RKO (cell line): ENCODE measurements at regions not wholly inside any gene's neighbourhood (a gene's known extent, or its start where the extent isn't known, plus 50 kb on each side); places are given as distances from the start of the nearest gene placed in this dataset.
"Not testable (repeated sequence)": the region's sequence is repeated elsewhere in the genome, so short reads cannot be mapped to it uniquely, and the experiment has no call there.

Experiments used
- DNase-seq: peaks from one replicate; pipeline ENCODE4 v3.0.0-alpha.2; 2016; ENCODE audit warnings: low spot score

DNA sequence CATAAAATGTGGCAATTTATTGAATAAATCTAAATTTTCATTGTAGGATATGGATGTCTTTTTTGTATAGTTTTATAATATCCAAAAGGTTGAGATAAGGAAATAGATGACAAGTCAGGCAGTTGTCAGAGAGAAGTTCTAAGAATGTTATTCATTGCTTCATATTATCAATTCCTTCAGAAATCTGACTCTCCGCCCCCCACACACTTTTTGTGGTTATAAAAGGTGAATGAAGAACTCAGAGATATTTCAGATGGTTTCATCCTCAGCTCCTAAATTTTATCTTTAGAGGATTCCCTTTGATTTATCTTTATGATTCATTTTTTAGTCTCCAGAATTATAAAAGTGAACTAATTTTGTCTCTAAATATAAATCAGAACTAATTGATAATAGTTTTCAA, 136.1 kb upstream of the NOX3 start:
- no peak for DNase-seq

DNA sequence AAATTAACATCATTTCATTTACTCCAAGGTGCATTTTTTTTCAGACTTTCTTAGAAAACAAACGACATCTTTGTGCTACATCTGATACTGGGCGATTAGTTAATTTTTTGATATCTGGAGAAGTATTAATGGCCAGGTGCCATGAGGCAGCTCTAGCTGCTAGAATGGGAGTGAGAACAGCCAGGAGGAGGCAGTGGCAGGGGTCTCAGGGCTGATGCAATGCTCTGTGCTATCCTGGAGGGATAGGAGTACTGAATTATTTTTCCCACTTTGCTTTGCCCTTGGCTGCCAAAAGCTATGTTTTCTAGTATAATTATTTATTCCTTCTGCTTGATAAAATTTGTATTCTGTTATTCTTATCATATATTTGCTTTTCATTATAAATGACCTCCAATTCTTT, 133.6 kb upstream of the NOX3 start:
- DNase-seq, result no peak

DNA sequence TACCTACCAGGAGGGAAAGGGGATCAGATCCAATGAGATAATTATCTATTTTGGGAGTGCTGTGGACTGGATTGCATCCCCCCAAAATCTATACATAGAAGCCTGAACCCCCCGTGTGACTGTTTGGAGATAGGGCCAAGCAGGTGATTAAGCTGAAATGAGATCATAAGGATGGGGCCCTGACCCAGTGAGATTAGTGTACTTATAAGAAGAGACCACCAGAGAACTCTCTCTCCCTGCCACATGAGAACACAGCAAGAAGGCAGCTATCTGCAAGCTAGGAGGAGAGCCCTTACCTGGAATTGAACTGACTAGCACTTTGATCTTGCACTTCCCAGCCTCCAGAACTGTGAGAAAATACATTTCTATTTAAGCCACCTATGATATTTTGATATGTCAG, 132.2 kb upstream of the NOX3 start:
- no peak for DNase-seq

DNA sequence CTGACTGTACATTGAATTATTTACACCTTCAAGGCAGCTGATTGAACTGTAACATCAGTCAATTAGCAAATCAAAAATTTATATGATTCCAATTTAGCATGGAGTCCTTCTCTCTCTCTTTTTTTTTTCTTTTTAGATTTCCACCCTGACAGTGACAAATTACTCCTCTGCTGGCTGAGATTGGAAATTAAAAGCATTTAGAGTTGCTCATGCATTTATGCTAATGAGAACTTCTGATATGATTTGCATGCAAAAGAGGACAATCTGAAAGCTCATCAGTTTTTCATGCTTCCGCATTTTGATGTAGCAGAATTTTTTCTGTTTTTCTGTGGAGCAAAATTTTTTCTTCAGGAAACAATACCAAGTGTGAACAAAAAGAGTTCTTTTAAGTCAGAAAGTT, 130.5 kb upstream of the NOX3 start:
- DNase-seq, result no peak

DNA sequence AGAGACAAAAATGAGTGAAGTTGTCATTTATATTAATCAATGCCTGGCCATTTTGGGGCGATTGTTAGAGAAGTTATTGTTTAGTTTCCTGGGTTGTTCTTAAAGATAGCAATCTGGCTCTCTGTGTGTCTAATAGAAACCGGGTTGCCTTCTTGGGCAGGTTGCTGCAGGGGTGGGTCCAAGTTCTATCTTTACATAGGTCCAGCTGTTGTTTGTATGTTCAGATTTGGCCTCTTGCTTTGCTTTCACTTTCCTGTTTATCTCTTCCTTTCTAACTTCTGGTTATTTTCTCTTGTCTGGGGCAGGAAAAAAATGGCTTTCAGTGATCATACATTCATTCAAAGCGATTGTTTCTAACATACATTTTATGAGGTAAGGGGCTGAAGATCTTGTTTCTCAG, 128.4 kb upstream of the NOX3 start:
- DNase-seq, result no peak

DNA sequence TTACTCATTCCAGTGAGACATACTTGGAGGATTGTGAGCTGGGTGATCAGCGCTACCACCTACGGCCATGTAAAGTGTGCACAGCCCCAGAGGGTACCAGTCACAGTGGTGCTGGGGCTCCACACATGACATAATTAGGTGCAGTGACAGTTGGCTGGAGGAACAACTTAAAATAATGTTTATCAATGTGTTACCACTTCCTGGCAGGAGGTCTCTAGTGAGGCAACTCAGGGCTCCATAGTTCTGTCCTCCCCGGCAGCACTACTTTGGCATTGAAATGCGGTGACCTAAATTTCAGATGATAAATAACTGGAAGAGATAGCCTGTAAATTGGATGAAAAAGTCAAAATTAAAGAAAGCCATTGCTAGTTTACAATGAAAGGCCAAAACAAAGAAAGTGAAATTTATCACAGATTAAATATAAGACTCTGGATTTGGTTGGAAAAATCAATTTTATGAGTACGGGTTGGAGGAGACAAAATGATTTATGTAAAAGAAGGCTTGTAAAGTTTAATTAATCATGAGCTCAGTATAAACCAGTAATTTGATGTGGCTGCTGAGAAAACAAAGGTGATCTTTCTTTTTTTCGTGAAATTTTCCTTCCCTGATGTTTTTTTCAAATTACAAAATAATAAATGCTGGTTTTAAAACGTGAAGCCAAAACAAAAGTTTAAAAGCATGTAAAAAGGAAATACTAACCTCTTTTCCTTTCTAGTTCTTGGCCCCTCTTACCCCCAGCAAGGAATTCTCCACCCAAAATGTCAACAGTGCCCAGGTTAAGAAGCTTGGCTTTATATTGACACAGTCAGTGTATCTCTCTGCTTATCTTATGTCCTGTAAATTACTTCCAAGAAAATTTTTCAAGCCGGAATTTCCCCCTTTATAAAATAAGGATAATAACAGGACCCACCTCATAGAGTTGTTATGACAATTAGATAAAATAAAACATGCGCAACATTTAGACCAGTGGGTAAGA, 126.7 kb upstream of the NOX3 start:
- DNase-seq, result no peak

DNA sequence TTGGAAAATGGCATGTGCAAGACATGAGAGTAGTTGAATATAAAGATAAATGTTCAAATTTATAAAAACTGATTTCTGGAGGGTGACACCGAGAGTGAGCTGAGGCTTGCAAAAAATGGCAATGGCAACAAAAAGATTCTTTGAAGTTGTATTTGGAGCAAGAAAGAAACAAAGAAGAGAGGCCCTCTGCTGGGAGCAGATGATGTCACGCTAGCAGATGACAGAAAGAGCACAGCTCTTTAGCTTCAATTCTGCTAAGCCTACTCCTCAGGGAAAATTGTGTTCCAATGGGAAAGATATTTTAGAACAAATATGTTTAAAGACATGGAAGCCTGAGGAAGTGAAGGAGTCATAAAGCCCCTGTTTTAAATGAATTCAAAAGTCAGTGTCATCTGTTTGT, 125.3 kb upstream of the NOX3 start:
- no peak for DNase-seq

DNA sequence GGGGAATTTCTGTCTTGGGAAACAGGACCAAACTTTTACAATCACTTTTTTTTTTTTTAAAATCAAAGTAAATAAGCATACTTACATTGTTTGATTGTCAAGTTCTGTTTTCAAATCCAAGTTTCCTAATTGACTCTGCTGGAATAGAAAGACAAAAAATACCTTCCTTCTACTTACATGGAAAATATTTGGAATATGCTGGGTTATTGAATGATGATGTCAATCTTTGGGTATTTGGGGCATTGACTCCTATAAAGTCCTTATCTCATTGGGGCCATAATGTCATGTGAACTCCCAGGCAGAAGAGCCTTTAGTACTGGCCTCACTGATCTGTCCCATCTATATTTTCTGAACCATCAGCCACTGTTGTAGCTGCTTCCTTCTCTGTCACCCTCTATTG, 122.6 kb upstream of the NOX3 start:
- DNase-seq, result no peak

DNA sequence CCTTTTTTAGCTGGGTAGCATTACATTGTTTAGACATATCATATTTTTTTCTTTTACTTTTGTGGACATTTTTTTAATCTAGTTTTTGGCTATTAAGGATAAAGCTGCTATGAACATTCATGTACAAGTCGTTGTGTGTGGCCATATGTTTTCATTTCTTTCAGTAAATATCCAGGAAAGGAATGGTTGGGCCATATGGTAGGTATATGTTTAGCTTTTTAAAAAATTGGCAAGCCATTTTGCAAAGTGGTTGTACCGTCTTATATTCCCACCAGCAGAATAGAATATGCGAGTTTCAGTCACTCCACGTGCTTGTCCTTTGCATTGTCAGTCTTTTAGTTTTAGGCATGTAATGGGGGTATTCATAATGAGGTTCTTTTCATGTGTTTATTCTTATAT, 106.3 kb upstream of the NOX3 start:
- no peak for DNase-seq

DNA sequence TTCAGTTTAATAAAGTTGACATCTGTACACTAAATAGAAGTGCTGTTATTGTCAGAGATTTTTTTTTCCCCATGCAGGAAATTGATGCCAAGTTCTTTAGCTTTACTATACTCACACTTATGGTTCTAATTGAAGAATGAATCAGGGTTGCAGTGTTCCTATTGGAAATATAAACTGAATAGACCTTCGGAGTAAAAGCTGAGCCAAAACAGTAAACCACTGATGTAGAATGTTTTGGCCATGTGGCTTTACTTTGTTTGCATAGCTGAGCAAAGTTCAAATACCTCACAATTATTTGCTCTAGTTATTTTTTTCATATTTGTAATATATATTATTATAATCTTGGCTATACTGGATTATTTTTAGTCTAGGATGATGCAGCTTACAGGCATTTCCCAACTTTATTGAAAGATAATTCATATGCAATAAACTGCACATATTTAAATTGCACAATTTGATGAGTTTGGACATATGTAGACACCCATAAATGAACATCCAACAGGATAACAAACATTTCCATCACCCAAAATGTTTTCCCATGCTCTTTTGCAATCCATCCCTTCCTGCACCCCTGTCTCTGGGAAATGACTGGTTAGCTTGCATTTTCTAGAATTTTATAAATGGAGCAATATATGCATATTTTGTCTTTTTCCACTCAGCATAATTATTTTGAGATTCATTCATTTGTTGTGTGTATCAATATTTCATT, 105.8 kb upstream of the NOX3 start:
- DNase-seq, result no peak

DNA sequence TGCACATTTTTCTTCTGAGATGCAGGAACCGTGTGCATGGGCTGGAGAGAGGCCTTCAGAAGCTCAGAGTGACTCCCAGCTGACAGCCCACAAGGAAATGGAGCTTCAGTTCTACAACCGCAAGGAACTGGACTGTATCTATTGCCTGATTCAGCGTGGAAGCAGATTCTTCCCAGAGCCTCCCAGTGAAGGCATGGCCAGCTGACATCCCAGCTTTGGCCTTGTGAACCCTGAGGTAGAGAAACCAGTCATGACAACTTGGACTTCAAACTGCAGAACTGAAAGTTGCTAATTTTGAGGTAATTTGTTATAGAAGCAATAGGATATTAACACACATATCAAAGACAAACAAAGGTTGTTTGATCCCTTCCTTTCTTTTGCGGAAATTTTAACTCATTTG, 94.3 kb upstream of the NOX3 start:
- DNase-seq, result no peak

DNA sequence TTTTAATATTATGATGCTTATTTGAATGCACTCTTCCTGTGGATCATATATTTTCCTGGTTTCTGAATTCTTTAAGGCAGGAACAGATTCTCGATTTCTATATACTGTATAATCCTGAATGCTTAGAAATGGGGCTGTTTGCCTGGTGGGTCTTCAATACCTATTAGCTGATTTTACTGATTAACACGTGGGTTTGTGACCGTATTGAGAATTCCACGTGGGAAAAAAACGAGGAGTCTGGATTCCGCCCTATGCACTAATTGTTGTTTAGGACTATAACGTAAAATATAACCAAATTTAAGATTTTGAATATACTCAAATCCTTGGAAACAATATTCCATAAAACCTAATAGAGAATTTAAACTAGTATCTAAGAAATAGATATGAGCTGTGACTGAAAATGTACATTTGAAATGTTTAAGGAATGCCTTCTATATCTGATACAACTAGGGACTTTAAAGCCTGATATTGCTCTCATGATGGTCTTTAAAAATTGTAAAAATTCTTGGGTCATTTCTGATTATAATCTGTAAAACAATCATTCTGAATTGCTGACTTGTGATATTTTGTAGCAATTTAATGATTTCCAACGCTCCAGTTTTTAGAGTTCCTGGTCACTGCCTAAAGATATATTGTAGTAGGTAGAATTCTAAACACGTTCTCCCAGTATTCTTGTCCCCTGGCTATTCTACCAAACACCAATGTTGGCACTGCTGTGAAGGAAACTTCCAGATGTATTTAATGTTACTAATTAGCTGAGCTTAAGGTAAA, 93.6 kb upstream of the NOX3 start:
- no peak for DNase-seq

DNA sequence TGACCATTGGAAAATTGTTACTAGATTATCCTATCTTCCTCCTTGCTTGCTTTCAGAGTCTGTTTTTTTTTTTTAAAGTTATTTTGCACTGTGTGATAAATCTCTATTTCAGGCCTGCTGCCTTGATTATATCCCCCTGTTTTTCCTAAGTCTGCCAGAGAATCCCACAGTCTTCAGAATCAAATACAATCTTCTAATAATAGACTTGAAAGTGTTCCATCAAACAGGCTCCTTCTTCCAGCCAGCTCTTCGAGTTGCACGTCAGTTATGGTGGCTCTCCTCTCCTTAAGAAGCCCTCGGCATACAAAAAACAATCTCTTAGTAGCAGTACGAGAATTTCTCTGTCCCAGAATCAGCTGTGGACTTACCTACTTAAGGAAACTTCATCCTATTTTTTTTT, 92.9 kb upstream of the NOX3 start:
- DNase-seq, result no peak

DNA sequence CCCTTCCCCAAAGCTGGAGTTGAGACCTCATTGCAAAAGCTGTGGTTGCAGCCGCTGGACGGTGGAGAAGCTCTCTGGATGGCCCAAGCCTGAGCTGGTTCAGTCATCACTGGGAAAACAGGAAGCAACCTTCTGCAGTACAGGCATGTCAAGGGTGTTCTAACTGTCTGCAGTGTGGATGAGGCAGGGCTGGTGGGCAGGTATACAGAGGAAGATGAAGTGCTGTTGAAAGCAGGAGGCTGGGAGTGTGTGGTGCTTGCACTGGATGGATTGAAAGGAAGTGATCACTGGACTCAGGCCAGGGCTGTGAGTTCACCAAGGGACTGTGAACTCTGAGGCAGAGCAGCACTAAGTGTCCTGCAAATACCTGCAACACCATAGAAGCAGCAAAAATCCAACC, 89.0 kb upstream of the NOX3 start:
- DNase-seq, result no peak

DNA sequence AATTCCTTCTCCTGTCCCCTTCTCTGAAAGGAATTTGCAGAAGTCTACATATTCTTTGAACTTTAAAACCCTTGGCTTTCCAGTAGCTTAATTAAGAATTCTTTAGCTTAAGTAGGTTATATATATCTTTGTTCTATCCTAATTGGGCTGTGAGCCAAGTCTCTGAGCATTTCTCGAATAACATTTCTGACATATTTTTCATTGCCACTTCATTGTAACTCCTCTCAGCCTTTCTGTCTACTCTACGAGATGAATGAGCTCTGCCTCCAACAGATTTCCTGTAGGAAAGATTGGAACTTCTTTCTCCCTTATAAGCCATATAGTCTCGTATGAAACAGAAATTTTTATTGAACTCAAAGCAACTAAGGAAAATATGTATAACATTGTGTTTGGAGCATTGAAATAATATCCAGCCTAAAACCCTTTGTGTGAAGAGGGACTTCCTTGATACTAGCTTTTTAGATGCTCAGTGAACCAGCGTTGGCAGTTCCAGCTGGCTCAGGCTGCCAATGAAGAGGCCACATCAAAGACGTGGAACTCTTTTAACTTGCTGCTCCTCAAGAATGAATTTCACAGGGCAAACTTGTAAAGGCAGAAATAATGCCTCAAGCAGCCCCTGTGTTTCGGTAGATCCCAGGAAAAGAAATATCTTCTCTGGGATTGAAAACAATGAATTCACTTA, 87.7 kb upstream of the NOX3 start:
- no peak for DNase-seq

DNA sequence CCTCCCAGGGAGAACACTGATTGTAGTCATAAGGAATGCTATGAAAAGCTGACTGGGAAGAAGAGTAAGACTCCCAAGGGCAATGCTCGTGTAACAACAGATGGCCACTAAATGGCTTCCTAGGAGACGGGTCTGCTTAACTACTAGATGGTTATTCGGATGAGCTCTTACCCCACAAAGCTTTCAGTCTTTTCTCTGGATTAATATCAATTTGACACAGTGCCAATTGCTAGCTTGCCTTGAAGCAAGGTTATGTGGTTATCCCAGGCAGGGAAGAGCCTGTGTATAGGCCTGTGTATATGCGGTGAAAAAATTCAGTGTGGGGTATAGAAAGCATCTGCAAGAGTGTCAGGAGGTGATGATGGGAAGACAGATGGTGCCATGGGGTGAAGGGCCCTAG, 86.4 kb upstream of the NOX3 start:
- no peak for DNase-seq

DNA sequence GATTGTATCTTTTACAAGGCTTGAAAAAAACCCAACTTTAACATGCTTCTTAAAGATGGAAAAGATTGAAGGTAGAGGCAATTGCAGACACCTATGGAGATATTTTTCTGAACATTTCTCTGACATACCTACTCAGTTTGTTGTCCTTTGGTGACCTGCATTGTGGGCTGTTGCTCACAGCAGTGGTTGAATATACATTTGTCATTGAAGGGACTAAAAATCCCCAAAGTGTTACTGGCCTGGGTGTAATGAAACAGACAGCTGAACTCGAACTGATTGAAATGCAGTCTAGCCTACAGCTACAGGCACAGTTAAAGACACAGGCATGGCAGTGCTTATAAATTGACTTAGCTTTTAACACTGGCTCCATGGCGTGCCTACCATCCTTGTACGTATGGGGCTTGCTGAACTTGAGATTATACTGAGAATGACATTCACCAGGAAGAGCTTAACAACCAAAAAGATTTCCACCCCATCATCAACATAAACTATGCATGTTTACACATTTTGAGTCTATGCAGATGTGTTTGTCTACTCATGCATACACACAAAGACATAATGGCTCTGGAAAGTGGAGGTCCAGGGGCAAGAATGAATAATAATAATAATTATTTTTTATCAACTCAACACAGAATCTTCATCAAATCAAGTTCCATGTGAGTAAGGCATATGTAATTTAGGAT, 83.2 kb upstream of the NOX3 start:
- DNase-seq, result no peak

DNA sequence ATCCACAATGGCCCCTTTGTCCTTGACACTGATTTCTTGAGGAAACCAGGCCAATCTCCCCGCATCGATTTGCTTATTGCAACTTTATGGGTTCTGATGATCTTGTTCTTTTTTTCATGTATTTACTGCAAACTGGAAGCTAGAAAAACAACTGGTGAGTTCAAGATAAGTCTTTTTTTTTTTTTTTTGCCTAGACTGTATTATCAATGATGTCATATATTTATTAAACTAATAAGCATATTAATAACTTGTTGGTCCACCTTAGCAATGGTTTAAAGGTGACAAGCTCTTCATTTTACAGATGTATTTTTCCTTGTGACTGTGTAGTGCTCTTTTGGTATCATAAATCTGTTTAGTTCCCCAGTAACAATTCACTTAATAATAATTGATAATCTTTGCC, 79.0 kb upstream of the NOX3 start:
- no peak for DNase-seq

DNA sequence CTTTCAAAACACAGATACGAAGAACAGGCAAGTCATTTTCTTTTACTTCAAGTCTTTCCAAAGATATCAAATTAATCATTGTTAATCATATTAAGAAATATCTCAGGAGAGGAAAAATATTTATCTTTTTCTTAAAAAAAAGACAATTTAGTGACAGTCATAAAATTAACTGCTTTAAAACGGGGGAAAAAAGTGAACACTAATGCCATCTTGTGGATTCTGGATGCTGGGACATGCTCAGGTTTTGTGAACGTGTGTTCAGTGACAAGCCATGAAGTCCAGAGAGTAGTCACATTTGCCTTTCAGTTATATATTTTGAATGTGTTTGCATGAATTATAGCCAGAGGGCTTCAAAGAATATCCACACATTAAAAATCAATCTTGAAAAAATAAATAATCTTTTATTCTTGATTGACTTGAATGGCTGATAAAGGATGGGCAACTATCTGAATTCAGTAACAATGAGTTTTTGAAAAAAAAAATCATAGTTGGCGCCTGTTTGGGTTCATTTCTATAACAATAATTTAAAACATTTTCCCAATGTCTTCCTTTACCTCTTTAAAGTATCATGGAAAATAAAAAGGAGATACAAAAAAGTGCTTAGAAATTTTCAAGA, 74.7 kb upstream of the NOX3 start:
- peak; percentile 65 for DNase-seq

DNA sequence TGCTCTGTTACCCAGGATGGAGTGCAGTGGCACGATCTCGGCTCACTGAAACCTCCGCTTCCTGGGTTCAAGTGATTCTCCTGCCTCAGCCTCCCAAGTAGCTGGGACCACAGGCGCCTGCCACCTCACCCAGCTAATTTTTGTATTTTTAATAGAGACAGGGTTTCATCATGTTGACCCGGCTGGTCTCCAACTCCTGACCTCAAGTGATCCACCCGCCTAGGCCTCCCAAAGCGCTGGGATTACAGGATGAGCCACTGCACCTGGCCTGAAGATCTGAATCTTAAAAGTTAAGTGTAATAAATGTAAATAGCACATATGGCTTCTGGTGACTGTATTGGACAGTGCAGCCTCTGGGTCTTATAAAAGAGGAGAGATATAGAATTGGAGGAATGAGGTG, 74.2 kb upstream of the NOX3 start:
- not testable (repeated sequence) for DNase-seq

DNA sequence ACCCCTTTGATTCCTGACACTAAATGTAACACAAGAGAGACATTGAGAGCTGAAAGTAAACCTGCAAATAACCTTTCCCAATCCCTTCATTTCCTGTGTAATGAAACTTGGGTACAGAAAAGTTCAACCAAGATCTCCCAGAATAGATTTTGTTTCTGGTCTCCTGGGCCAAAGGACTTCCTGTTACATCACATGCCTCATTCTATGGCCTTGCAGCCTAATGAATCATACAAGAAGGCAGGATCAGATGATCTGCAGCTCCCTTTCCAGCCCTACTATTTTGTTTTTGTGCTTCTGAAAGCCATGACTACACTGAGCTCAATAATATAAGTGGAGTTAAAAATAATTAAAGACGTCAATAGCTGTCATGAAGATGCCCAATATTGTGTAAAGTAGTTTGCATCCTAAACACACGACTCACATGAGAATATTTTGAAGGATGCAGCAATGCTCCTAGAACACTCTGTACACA, 73.4 kb upstream of the NOX3 start:
- DNase-seq, result peak; percentile 76
